T-helper 17 cell (primary cell): ENCODE measurements at regions not wholly inside any gene's neighbourhood (a gene's known extent, or its start where the extent isn't known, plus 50 kb on each side); places are given as distances from the start of the nearest gene placed in this dataset.
"Not testable (repeated sequence)": the region's sequence is repeated elsewhere in the genome, so short reads cannot be mapped to it uniquely, and the experiment has no call there.

ENCODE experiments used
- ATAC-seq: fragments of 150-1000 bp; cut with Tn5 transposase; 2 replicates; pipeline ENCODE4 v1.10.0; 2021; ENCODE audit warnings: mild to moderate bottlenecking, moderate library complexity
- DNase-seq, 3 donors: peaks; one replicate each; pipeline versions ENCODE4 v3.0.0 to v3.0.0-alpha.2; 2020 to 2021
- H3K9me3 ChIP-seq: one replicate; pipeline ENCODE4 v1.7.0; 2013; ENCODE audit warnings: low read length, mild to moderate bottlenecking; ENCODE audit not compliant: control insufficient read depth, poor library complexity, severe bottlenecking
- H3K27ac Mint-ChIP-seq: one replicate; pipeline ENCODE4 v1.8.0; 2022; ENCODE audit warnings: mild to moderate bottlenecking, moderate library complexity, mixed read lengths
- H3K27me3 Mint-ChIP-seq: one replicate; pipeline ENCODE4 v1.8.0; 2022; ENCODE audit warnings: mixed read lengths
- H3K36me3 Mint-ChIP-seq: one replicate; pipeline ENCODE4 v1.8.0; 2022; ENCODE audit warnings: low read depth, mixed read lengths
- H3K4me1 Mint-ChIP-seq: one replicate; pipeline ENCODE4 v1.8.0; 2022; ENCODE audit warnings: mild to moderate bottlenecking, mixed read lengths
- H3K4me3 Mint-ChIP-seq: one replicate; pipeline ENCODE4 v1.8.0; 2022; ENCODE audit warnings: mild to moderate bottlenecking, moderate library complexity, mixed read lengths

DNA sequence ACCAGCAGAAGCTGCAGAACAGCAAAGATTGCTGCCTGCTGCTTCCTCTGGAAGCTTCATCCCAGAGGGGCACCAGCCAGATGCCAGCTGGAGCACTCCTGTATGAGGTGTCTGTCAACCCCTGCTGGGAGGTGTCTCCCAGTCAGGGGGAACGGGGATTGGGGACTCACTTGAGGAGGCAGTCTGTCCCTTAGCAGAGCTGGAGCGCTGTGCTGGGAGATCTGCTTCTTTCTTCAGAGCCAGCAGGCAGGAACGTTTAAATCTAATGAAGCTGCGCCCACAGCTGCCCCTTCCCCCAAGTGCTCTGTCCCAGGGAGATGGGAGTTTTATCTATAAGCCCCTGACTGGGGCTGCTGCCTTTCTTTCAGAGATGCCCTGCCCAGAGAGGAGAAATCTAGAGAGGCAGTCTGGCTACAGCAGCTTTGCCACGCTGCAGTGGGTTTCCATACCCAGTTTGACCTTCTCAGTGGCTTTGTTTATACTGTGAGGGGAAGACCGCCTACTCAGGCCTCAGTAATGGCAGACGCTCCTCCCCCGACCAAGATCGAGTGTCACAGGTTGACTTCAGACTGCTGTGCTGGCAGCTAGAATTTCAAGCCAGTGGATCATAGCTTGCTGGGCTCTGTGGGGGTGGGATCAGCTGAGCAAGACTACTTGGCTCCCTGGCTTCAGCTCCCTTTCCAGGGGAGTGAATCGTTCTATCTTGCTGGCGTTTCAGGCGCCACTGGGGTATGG lies 1105.7 kb downstream of the STPG2 start:
- not testable (repeated sequence) for H3K36me3 Mint-ChIP-seq, ATAC-seq, H3K27ac Mint-ChIP-seq, H3K9me3 ChIP-seq, H3K27me3 Mint-ChIP-seq, H3K4me1 Mint-ChIP-seq, H3K4me3 Mint-ChIP-seq, DNase-seq

DNA sequence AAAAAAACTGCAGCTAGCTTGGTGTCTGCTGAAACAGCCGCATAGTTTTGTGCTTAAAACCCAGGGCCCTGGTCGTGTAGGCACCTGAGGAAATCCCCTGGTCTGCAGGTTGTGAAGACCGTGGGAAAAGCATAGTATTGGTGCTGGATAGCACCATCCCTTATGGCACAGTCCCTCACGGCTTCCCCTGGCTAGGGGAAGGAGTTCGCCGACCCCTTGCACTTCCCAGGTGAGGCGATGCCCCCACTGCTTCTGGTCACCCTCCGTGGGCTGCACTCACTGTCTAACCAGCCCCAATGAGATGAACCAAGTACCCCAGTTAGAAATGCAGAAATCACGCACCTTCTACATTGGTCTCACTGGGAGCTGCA lies 1105.1 kb downstream of the STPG2 start:
- no peak overlapping the region for H3K4me3 Mint-ChIP-seq
- no peaks in the 10 kb centered on the region for H3K27me3 Mint-ChIP-seq

DNA sequence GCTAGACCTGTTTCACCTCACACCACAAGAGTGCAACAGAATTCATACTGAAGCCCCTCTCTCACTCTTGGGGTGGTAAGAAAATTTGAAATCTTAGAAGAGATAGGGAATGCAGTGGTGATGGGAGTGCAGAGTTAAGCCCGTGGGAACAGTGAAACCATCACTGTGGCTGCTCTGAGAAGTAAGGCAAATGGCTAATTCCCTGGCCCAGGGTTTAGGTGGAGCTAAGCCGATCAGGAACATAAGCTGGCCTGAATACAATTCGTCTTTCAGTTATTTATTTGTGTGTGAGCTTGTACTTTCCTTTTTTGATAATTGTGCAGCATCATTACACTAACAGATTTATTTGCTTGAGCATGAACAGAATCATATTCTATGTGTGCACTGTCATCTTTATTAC lies 1070.6 kb downstream of the STPG2 start:
- H3K9me3 ChIP-seq: no peaks in the 10 kb centered on the region
- no peak overlapping the region for H3K4me3 Mint-ChIP-seq
- ATAC-seq: no peak
- no peak overlapping the region for H3K27ac Mint-ChIP-seq
- H3K4me1 Mint-ChIP-seq: no peaks in the 10 kb centered on the region
- no peak for DNase-seq
- H3K27me3 Mint-ChIP-seq: no peaks in the 10 kb centered on the region
- no peaks in the 10 kb centered on the region for H3K36me3 Mint-ChIP-seq

More for the DNA sequence above, 1105.1 kb downstream of the STPG2 start:
- H3K27ac Mint-ChIP-seq: no peak overlapping the region
- H3K4me1 Mint-ChIP-seq: no peaks in the 10 kb centered on the region
- H3K9me3 ChIP-seq: no peaks in the 10 kb centered on the region
- no peak for ATAC-seq
- no peaks in the 10 kb centered on the region for H3K36me3 Mint-ChIP-seq
- DNase-seq: no peak

DNA sequence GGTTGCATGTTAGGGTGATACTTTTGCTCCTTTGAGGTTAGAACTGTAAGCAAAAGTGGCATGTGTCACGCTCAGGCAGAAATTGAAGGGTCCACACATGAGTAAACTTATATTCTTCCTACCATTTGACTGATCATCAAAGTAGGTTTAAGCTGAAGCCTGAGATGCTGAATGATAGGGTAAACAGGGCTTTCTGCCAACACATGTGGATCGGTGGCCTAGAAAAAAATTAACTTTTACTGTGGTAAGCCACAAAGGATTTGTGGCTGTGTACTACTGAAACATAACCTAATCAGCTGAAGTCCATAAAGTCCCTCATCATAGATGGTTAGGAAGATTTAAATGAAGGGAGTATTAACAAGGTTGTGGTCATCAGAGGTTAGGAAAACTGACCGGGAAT lies 1070.1 kb downstream of the STPG2 start:
- no peaks in the 10 kb centered on the region for H3K4me1 Mint-ChIP-seq
- no peak overlapping the region for H3K27ac Mint-ChIP-seq
- no peak for ATAC-seq
- no peaks in the 10 kb centered on the region for H3K36me3 Mint-ChIP-seq
- H3K4me3 Mint-ChIP-seq: no peak overlapping the region
- no peaks in the 10 kb centered on the region for H3K27me3 Mint-ChIP-seq
- no peaks in the 10 kb centered on the region for H3K9me3 ChIP-seq
- no peak for DNase-seq

DNA sequence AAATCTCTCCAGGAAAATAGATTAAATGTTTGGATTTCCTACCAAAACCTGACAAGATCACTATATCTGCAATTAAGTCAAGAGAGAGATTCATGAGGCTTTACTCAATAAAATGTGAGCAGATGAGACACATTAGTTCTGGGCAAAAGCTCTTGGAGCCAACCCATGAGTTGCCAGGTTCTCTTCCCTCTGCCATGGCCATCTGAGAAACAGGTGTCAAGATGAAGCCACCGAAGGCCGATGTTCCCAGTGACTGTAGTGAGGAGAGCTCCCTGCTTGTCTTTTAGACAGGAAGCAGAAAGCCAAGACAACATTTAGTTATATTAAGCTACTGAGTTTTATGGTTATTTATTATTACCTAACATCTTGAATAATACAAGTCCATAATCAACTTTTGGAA lies 1068.7 kb downstream of the STPG2 start:
- Mint-ChIP-seq H3K4me3 (no peak overlapping the region), H3K27me3 (no peaks in the 10 kb centered on the region), H3K4me1 (no peaks in the 10 kb centered on the region), H3K27ac (no peak overlapping the region), H3K36me3 (no peaks in the 10 kb centered on the region)
- DNase-seq (no peak), ATAC-seq (no peak)
- H3K9me3 ChIP-seq: no peaks in the 10 kb centered on the region

DNA sequence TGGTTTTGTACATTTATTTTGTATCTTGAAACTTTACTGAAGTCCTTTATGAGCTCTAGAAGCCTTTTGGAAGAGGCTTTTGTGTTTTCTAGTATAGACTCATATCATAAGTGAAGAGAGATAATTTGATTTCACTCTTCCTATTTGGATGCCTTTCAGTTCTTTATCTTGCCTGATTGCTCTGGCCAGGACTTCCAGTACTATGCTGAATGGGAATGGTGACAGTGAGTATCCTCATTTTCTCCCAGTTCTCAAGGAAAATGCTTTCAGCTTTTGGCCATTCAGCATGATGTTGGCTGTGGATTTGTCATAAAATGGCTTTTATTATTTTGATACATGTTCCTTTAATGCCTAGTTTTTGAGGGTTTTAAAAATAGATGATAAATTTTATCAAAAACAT lies 1061.3 kb downstream of the STPG2 start:
- ATAC-seq (no peak), DNase-seq (no peak)
- no peaks in the 10 kb centered on the region for H3K36me3 Mint-ChIP-seq
- H3K4me1 Mint-ChIP-seq: no peaks in the 10 kb centered on the region
- no peak overlapping the region for H3K4me3 Mint-ChIP-seq
- no peaks in the 10 kb centered on the region for H3K27me3 Mint-ChIP-seq
- H3K27ac Mint-ChIP-seq: no peak overlapping the region
- H3K9me3 ChIP-seq: no peaks in the 10 kb centered on the region

DNA sequence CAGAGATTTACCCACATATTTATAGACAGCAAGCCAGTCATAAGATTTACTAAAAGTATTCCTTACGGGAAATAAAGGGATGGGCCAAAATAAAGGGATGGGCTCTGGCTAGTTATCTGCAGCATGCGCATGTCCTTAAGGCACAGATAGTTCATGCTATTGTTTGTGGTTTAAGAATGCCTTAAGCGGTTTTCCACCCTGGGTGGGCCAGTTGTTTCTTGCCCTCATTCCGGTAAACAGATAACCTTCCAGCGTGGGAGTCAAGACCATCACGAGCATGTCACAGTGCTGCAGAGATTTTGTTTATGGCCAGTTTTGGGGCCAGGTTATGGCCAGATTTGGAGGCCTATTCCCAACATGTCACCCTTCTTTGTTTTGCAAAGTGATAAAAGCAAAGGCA lies 1046.2 kb downstream of the STPG2 start:
- not testable (repeated sequence) for H3K4me3 Mint-ChIP-seq, ATAC-seq, H3K4me1 Mint-ChIP-seq, H3K9me3 ChIP-seq, H3K27me3 Mint-ChIP-seq, DNase-seq, H3K36me3 Mint-ChIP-seq, H3K27ac Mint-ChIP-seq

DNA sequence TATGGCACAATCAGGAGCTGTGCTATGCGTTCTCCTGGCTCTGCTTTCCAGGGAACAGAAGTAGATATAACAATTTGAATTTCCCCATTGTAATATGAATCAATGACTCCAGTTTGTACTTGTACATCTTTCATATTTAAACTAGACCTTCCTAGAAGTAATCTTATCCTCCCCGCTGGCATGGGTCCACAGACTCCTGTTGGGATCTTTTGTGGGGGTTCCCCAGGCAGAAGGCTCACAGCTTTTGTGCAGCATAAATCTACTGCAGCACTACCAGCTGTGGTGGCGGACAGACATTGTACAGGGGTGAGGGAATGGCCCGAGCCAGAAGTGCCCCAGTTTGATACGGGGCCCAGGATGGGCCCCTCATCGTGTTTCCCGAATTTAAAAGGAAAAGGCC lies 1042.1 kb downstream of the STPG2 start:
- not testable (repeated sequence) for H3K4me3 Mint-ChIP-seq, DNase-seq, H3K27ac Mint-ChIP-seq, ATAC-seq, H3K4me1 Mint-ChIP-seq, H3K9me3 ChIP-seq, H3K27me3 Mint-ChIP-seq, H3K36me3 Mint-ChIP-seq

DNA sequence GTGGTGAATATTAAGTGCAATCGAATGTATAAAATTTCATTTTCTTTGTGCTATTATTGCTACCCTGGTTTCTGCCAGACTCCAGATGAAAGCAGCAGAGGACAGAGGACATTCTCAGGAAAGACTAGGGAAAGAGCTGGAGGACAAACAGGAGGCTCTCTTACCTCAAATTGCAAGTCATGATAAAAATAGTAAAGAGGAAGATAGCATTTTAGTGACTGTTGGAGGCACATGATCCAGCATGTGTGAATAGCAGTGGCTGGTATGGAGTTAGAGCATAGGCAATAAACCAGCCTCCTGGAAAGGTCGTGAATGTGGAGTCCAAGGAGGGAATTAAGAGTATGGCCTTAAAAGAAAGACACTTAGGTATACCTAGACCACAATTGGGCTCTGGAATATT lies 1040.0 kb downstream of the STPG2 start:
- no peak for ATAC-seq
- no peak overlapping the region for H3K4me3 Mint-ChIP-seq

DNA sequence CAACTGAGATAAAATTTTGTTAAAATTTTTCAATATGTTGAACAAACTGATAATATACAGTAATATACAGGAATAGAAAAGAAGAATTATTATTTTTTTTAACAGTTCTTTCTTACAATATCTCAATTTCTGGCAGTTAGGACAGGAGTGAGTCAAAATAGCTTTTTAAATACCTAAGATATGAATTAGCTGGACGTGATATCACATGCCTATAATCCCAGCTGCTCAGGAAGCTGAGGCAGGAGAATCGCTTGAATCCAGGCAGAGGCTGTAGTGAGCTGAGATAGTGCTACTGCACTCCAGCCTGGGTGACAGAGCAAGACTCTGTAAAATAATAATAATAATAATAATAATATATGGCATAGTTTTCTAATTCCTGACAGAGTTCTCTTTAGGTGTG lies 1039.3 kb downstream of the STPG2 start:
- no peak overlapping the region for H3K4me3 Mint-ChIP-seq
- H3K36me3 Mint-ChIP-seq: no peaks in the 10 kb centered on the region
- no peaks in the 10 kb centered on the region for H3K27me3 Mint-ChIP-seq
- no peak overlapping the region for H3K27ac Mint-ChIP-seq
- no peak for DNase-seq
- no peaks in the 10 kb centered on the region for H3K4me1 Mint-ChIP-seq
- ATAC-seq: no peak
- no peaks in the 10 kb centered on the region for H3K9me3 ChIP-seq

More for the DNA sequence above, 1040.0 kb downstream of the STPG2 start:
- Mint-ChIP-seq H3K27ac (no peak overlapping the region), H3K4me1 (no peaks in the 10 kb centered on the region), H3K36me3 (no peaks in the 10 kb centered on the region), H3K27me3 (no peaks in the 10 kb centered on the region)
- DNase-seq: no peak
- no peaks in the 10 kb centered on the region for H3K9me3 ChIP-seq

DNA sequence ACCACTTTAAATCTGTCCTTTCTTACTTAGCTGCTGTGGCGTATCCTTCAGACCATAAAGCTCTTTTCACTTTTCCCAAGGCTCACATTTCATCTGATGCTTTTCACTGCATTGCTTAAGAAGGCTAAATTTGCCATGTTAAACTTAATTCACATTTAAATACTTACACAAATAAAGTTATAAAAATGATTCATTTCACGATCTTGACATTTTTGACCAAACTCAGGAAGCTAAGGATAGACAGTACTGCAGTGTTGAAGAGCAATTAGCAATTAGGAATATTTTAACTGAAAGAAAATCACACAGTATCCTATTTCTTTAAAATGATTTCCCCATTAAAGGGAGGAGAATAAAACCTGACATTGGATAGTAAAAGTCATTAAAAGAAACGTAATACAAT lies 1038.6 kb downstream of the STPG2 start:
- Mint-ChIP-seq H3K27me3 (no peaks in the 10 kb centered on the region), H3K27ac (no peak overlapping the region), H3K4me3 (no peak overlapping the region), H3K36me3 (no peaks in the 10 kb centered on the region), H3K4me1 (no peaks in the 10 kb centered on the region)
- H3K9me3 ChIP-seq: no peaks in the 10 kb centered on the region
- ATAC-seq (no peak), DNase-seq (no peak)

DNA sequence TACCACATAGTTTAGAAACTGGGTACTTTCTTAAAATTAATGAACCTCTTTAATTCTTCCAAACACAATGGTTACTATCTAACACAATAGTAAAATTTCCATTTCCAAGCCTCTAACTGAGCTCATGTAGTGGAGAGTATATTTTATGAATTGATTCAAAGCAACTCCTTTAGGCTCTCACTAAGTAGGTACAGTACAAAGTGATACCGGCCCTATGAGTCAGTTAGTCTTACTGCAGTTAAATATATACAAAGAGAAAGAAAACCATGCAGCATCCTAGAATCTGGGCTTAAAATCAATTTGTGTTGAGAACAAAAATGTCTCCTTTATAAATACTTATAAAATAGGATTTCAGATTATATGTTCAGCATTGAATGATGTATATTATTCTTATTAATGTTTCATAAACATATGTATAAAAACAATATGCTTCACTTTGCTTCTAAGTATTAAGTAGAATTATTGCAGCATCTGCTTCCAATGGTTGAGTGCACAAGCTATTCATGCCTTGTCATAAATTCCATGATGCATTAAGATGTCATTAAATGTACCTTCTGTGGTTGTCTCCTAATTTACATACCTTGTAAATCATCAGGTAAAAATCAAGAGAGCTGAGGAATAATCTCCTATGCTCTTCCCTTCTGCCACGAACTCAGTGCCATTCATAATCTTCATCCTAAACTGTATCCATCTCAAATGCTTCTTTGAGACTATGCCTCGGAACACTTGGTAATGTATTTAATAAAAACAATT lies 1037.8 kb downstream of the STPG2 start:
- no peak overlapping the region for H3K27ac Mint-ChIP-seq
- H3K4me1 Mint-ChIP-seq: no peaks in the 10 kb centered on the region
- H3K27me3 Mint-ChIP-seq: no peaks in the 10 kb centered on the region
- ATAC-seq: no peak
- H3K36me3 Mint-ChIP-seq: no peaks in the 10 kb centered on the region
- H3K4me3 Mint-ChIP-seq: no peak overlapping the region
- DNase-seq: no peak
- H3K9me3 ChIP-seq: no peaks in the 10 kb centered on the region

DNA sequence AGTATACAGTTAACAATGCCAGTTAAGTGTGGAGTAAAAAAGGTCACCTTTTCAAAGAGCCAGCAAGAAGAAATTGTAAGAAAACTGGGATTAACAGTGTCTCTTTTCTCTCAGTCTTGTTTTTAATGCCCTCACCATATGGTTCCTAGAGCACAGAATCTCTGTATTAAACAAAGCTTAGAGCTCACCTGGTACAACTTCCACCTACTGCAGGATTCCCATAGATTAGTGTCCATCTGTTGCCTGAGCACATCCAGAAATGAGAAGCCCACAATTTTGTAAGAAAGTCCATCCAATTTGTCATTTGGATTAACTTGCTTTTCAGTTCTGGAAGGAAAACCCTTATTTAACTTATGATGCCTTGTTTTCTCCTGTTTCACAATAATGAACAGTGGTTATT lies 1037.1 kb downstream of the STPG2 start:
- no peaks in the 10 kb centered on the region for H3K9me3 ChIP-seq
- Mint-ChIP-seq H3K4me3 (no peak overlapping the region), H3K36me3 (no peaks in the 10 kb centered on the region), H3K27ac (no peak overlapping the region), H3K27me3 (no peaks in the 10 kb centered on the region), H3K4me1 (no peaks in the 10 kb centered on the region)
- ATAC-seq: no peak
- no peak for DNase-seq

DNA sequence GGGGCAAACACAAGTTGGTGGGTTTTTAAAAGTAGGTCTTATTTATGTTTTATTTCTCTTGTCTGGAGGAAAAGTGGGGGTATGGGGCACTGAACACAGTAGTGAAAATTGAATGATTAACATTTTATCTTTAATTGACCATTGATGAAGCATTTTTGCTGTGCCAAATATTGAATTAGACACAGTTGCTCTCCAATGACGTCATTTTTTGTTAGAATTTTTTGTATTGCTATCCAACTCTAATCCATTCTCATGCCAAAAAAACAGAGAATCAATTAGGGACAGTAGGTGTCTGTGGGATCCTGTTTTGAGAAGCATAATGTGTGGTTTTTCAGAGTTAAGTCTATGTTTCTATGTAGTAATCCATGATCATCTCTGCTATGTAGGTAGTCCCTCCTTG lies 1032.8 kb downstream of the STPG2 start:
- DNase-seq: no peak
- ATAC-seq: no peak
- Mint-ChIP-seq H3K4me1 (no peaks in the 10 kb centered on the region), H3K36me3 (no peaks in the 10 kb centered on the region), H3K27me3 (no peaks in the 10 kb centered on the region), H3K4me3 (no peak overlapping the region), H3K27ac (no peak overlapping the region)
- no peaks in the 10 kb centered on the region for H3K9me3 ChIP-seq
